ENCODE measurements at regions not wholly inside any gene's neighbourhood (a gene's known extent, or its start where the extent isn't known, plus 50 kb on each side); places are given as distances from the start of the nearest gene placed in this dataset.
"Not testable (repeated sequence)": the region's sequence is repeated elsewhere in the genome, so short reads cannot be mapped to it uniquely, and the experiment has no call there.

GRCh38 chr7:97234494-97234893, 117.0 kb downstream of the SDHAF3 start:
- H3K4me3 ChIP-seq (ENCODE audit: low read depth, low read length): not testable (repeated sequence)

GRCh38 chr7:97246317-97246716, 128.8 kb downstream of the SDHAF3 start:
- H3K4me3 ChIP-seq (ENCODE audit: low read depth, low read length): no peak overlapping the region
- TF ChIP-seq, protein P1, sequence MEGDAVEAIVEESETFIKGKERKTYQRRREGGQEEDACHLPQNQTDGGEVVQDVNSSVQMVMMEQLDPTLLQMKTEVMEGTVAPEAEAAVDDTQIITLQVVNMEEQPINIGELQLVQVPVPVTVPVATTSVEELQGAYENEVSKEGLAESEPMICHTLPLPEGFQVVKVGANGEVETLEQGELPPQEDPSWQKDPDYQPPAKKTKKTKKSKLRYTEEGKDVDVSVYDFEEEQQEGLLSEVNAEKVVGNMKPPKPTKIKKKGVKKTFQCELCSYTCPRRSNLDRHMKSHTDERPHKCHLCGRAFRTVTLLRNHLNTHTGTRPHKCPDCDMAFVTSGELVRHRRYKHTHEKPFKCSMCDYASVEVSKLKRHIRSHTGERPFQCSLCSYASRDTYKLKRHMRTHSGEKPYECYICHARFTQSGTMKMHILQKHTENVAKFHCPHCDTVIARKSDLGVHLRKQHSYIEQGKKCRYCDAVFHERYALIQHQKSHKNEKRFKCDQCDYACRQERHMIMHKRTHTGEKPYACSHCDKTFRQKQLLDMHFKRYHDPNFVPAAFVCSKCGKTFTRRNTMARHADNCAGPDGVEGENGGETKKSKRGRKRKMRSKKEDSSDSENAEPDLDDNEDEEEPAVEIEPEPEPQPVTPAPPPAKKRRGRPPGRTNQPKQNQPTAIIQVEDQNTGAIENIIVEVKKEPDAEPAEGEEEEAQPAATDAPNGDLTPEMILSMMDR (conservative IDR thresholded peaks at IDR 0.05; ENCODE audit: low read depth, low read length): no peak
- no peak for DNase-seq (ENCODE audit: low read depth)

More at GRCh38 chr7:97234494-97234893, 117.0 kb downstream of the SDHAF3 start:
- not testable (repeated sequence) for DNase-seq (ENCODE audit: low read depth)

DNA sequence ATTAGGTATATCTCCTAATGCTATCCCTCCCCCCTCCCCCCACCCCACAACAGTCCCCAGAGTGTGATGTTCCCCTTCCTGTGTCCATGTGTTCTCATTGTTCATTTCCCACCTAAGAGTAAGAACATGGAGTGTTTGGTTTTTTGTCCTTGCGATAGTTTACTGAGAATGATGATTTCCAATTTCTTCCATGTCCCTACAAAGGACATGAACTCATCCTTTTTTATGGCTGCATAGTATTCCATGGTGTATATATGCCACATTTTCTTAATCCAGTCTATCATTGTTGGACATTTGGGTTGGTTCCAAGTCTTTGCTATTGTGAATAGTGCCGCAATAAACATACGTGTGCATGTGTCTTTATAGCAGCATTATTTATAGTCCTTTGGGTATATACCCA, 140.7 kb downstream of the SDHAF3 start:
- not testable (repeated sequence) for H3K4me3 ChIP-seq (ENCODE audit: low read depth, low read length); DNase-seq (ENCODE audit: low read depth)

- no peak overlapping the region for H3K4me3 ChIP-seq (ENCODE audit: low read depth, low read length)
- peak; percentile 14 for DNase-seq (ENCODE audit: low read depth)
- TF ChIP-seq, protein P1 (conservative IDR thresholded peaks at IDR 0.05; ENCODE audit: low read depth, low read length): no peak
Measured at GRCh38 chr7:97269741-97270140, 152.2 kb downstream of the SDHAF3 start.

- TF ChIP-seq, protein P1 (conservative IDR thresholded peaks at IDR 0.05; ENCODE audit: low read depth, low read length): no peak
- no peak overlapping the region for H3K4me3 ChIP-seq (ENCODE audit: low read depth, low read length)
- DNase-seq (ENCODE audit: low read depth): peak; percentile 2
Measured at GRCh38 chr7:97270280-97270679, 152.8 kb downstream of the SDHAF3 start.

DNA sequence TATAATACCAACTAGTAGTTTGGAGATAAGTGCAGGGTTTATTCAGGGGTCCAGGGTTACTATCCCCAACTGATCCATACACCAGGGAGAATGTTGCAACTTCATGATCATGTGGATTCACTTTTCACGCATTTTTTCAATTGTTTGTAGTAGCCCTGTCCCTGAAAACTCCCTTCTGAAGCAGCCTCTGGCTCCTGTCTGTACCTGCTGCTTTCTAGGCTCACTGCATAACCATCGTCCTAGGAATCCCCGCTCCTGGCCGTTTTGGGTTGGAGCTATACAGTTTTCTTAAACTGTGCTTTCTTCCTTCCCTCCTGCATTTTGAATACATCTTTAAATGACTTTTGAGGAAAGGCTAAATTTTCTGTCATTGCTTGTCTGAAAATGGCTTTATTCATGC, 154.1 kb downstream of the SDHAF3 start:
- no peak overlapping the region for H3K4me3 ChIP-seq (ENCODE audit: low read depth, low read length)
- no peak for DNase-seq (ENCODE audit: low read depth)
- TF ChIP-seq, protein P1 (conservative IDR thresholded peaks at IDR 0.05; ENCODE audit: low read depth, low read length): no peak

DNA sequence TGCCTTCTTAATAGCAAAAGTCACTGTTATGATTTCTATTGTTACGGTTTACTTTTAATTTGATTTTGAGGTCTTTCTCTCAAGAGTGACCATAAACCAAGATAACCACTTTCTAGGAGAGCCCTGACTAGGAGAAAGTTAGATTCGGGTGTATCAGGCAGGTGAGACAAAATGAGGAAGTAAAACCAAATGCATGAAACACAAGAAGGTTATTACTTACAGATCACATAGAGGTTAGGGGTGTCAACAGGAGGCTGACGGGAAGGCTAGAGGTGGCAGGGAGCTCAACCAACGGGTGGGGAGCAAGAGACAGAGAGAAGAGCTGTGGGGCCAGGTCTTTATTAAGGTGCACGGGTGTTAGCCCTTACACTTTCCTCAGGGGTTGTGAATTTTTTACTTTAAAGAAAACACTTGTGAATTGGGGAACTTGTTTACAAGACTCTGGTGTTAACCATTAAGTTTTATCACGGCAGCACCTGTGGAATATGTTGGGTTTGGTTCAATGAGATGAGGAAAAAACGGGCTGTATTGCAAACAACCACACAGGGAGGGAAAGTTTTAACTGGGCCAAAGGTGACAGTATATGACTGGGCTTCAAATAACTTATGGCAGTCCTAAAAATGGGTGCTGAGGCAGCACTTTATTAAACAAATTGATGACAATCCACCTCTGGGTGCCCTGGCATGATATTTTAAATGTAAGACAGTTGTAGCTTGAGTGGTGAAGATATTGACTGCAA, 154.9 kb downstream of the SDHAF3 start:
- no peak overlapping the region for H3K4me3 ChIP-seq (ENCODE audit: low read depth, low read length)
- DNase-seq (ENCODE audit: low read depth): no peak
- TF ChIP-seq, protein P1 (conservative IDR thresholded peaks at IDR 0.05; ENCODE audit: low read depth, low read length): no peak

DNA sequence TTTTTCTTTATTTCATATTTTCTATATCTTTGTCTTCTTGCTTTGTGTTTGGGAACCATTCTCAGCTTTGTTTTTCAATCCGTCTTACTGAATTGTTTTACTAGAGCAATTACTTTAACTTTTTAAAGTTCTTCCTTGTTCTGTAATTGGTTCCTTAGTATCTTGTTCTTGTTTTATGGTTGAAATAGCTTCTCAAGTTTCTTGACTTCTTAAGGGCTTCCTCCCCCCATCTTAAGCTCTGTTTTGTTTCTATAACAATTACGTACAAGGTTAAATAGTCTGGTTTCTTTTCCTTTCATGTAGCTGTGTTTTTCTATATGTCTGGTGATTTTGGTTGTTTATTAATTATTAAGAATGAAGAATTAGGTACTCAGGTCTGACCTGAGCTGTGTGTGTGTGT, 158.0 kb downstream of the SDHAF3 start:
- no peak for DNase-seq (ENCODE audit: low read depth)
- TF ChIP-seq, protein P1 (conservative IDR thresholded peaks at IDR 0.05; ENCODE audit: low read depth, low read length): no peak
- H3K4me3 ChIP-seq (ENCODE audit: low read depth, low read length): no peak overlapping the region
